Midbrain (tissue), 1 donor: ENCODE measurements at regions not wholly inside any gene's neighbourhood (a gene's known extent, or its start where the extent isn't known, plus 50 kb on each side); places are given as distances from the start of the nearest gene placed in this dataset.
A peak's percentile ranks its signal among the peaks of the same experiment; 100 is the strongest.
"Not testable (repeated sequence)": the region's sequence is repeated elsewhere in the genome, so short reads cannot be mapped to it uniquely, and the experiment has no call there.

Experiments used
- DNase-seq: peaks from one replicate; lab custom pipeline; 2025; lab: John Stamatoyannopoulos, UW

DNA sequence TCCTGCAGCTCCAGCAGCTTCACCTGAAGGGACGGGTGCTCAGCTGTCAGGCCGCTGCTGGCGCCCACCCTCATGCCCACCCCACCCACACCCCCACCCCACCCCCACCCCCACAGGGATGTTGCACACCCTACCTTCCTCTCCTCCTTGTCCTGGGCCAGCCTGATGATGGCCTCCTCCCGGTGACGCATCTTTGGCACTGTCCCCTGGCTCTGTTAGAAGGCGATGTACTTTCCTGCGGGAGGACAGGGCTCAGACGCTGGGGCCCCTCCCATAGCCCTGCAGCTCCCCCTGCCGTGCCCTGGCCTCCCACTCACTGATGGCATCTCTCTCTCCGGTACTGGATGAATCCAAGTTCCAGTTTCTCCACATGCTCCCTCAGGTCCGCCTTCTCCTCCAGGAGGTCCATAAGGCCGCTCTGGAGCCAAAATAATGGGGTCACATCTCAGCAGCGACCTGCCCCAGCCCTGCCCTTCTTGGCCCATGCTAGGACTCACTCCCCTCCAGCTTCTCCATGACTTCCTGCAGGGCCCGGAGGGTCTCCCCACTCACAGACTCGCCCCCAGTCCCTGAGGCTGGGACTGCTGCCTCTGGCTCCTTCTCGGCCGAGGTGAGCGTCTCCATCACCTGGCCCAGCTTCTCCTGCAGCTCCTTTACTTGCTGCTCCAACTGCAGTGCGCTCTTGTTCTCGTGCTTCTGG lies 55.2 kb downstream of the GOLGA8B start:
- not testable (repeated sequence) for DNase-seq

- DNase-seq: not testable (repeated sequence)
Observed at GRCh38 chr15:34527641-34528040, 55.8 kb downstream of the GOLGA8B start.

- not testable (repeated sequence) for DNase-seq
Observed at GRCh38 chr15:34523849-34524248, 59.6 kb downstream of the GOLGA8B start.

DNA sequence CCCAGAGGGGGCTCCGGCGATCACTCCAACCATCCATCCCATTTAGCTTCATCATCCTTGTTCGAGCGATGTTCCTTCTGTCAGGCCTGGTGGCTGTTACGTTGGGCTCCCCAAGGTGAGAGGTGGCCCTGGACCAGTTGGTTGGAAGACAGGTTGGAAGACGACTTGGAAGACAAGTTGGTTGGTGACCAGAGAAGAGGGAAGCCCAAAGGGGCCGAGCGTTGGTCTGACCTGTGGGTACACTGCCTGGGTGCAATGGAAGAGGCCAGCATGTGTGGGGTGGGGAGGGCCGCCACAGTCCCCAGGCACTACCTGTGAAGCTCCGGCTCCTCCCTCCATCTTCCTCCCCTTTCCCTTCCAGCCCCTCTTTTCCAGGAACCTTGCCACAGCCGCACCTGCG lies 60.9 kb downstream of the GOLGA8B start:
- DNase-seq: not testable (repeated sequence)

DNA sequence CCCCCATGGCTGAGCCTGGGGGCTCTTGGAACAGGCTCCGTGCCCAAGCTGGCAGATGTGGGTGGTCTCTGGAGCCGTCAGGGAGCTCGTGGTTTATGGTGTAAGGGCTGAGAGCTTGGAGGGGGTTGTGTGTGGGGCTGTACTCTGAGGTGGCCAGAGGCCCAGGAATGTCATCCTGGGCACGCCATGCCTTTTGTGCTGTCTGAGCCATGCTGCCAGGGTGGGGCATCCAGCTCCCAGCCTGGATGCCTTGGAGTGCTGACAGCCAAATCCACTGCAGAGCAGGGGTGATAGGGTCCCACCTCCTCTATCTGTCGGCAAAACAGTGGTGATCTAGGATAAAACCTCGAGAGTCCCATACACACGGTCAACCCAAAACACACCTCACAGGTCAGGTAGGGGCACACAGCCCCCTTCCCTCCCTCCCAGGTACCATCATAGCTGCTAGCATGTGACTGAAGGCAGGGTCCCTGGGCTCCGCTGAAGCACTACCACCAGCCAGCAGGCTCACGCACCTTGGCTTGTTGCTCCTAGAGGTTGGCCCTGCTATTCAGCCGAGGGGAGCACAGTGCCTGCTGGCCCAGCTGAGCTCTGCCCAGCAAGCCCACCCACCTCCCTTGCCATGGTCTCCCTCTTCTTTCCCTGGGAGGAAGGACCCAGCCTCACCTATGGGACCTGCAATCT lies 61.5 kb downstream of the GOLGA8B start:
- not testable (repeated sequence) for DNase-seq

DNA sequence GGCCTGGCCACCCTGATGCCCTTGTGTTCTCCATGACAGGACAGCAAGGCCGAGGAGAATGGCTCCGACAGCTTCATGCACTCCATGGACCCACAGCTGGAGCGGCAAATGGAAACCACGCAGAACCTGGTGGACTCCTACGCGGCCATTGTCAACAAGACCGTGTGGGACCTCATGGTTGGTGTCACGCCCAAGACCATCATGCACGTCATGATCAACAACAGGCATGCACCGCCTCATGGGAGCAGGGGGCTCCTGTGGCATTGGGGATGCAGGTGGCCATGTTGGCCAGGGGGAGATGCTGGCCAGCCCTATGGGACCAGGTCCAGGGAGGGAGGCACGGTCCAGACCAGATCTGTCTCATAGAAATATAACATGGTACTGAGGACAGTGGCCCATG lies 62.9 kb downstream of the GOLGA8B start:
- no peak for DNase-seq

DNA sequence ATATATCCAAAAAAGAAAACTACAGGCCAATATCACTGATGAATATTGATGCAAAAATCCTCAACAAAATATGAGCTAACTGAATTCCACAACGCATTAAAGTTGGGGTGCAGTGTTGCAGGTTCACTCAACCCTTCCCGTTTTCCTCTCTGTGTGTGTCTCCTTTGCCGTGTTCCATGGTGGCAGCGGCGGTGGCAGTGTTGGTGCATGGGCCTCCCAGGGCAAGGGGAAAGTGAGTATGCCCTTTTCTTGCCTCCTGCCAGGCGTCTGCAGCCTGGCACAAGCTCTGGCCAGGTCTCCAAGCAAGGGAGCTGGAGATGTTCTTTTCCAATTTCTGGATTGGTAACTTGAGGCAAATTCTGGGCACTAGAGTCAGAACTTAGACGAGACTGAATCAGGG lies 63.4 kb downstream of the GOLGA8B start:
- not testable (repeated sequence) for DNase-seq

DNA sequence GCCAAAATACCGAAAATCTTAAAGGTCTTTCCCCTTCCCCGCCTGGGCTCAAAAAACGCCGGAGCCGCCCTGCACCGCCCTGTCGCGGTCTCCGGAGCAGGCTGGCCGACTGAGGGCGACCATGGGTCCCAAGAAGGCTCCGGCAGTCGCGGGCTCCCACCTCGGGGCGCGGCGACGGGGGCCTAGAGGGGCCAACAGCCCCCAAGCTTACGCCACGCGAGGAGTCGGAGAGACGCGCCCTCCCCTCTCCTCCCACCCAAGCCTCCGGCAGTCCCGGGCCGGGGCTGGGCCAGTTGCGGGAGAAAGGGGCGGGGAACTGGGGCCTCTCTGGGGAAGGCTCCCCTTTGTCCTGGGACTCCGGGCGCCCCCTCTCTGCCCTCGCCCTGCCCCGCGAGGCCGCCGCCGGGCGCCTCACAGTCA lies 69.2 kb downstream of the GOLGA8B start:
- peak; percentile 35 for DNase-seq

DNA sequence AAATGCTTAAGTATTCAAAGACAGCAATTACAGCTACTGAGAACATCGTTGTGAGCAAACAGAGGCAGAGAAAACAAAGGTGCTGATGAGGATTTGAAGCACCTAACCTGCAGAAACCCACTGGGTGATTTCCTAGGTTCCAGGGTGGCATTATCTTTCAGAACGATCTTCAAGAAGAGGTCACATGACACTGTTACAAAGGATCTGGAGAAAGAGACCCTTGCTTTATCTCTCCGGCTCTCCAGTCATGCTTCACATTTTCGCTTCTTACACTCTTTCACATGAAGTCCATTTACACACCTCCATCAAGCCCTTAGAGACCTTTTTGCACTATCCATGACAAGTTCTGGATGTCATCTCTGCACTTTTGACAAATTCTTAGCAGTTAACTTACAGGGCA lies 70.8 kb downstream of the GOLGA8B start:
- DNase-seq: no peak

- DNase-seq: no peak
Observed at GRCh38 chr15:34501131-34501530, 63.5 kb upstream of the GOLGA8A start.

GRCh38 chr15:34496207-34496995 lies 58.8 kb upstream of the GOLGA8A start:
- no peak for DNase-seq

GRCh38 chr15:34495707-34496106 lies 58.1 kb upstream of the GOLGA8A start:
- DNase-seq: not testable (repeated sequence)

DNA sequence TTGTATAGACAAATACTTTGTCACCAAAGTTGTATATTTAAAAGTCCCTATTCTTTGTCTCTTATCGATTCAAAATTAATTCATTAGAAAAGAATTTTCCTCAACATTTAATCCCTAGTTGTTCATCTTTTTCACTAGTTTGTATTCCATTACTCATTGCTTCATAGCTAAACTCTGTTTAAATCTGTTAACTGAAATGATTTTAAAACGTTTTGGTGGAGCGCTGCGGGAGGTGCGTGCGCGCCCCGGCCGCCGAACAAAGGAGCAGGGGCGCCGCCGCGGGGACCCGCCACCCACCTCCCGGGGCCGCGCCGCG lies 56.4 kb upstream of the GOLGA8A start:
- DNase-seq: no peak

GRCh38 chr15:34493001-34493400 lies 55.4 kb upstream of the GOLGA8A start:
- no peak for DNase-seq

GRCh38 chr15:34491488-34491887 lies 53.9 kb upstream of the GOLGA8A start:
- DNase-seq: not testable (repeated sequence)

DNA sequence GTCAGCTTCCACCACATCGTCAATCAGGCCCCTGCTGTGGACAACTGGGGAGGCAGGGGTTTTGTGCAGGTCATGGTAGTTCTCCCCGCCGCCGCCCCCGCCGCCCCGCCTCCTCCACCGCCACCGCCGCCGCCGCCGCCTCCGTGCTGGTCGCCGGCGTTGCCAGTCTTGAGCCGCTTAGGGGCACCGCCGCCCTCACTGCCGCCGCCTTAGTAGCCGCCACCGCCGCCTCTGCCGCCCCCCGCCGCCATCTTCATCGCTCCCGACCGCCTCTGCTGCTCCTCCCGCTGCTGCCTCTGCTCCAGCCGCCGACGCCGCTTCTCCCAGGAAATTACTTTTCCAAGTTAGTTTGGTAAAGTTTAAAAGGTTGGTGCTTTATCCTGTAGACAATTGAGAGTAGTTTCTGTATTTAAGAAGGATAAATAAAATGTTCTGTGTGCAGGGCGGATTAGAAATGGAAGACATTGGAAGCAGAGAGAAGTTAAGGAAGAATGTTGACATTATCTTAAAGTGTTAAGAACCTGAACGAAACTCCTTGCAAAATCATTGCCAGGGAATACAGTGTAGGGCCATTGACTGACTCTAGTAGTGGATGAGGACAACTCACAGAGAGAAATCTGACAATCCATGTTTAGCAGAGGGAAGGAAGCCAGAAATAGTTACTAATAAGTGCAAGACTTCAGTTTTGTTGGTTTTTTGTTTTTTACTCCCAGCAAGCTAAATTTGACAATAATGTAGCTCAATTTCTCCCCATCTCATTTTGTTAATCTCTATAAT lies 53.0 kb upstream of the GOLGA8A start:
- no peak for DNase-seq

- DNase-seq: not testable (repeated sequence)
Observed at GRCh38 chr15:34488973-34489959, 51.7 kb upstream of the GOLGA8A start.
